Activated gamma-delta T cell treated with anti-CD3 and anti-CD28 coated beads, Interleukin-2, amount 50 U/mL, for 16 hours (primary cell): ENCODE measurements at regions not wholly inside any gene's neighbourhood (a gene's known extent, or its start where the extent isn't known, plus 50 kb on each side); places are given as distances from the start of the nearest gene placed in this dataset.
"Not testable (repeated sequence)": the region's sequence is repeated elsewhere in the genome, so short reads cannot be mapped to it uniquely, and the experiment has no call there.

Experiments used
- DNase-seq: peaks from one replicate; pipeline ENCODE4 v3.0.0-alpha.2; 2020; ENCODE audit warnings: low read depth

DNA sequence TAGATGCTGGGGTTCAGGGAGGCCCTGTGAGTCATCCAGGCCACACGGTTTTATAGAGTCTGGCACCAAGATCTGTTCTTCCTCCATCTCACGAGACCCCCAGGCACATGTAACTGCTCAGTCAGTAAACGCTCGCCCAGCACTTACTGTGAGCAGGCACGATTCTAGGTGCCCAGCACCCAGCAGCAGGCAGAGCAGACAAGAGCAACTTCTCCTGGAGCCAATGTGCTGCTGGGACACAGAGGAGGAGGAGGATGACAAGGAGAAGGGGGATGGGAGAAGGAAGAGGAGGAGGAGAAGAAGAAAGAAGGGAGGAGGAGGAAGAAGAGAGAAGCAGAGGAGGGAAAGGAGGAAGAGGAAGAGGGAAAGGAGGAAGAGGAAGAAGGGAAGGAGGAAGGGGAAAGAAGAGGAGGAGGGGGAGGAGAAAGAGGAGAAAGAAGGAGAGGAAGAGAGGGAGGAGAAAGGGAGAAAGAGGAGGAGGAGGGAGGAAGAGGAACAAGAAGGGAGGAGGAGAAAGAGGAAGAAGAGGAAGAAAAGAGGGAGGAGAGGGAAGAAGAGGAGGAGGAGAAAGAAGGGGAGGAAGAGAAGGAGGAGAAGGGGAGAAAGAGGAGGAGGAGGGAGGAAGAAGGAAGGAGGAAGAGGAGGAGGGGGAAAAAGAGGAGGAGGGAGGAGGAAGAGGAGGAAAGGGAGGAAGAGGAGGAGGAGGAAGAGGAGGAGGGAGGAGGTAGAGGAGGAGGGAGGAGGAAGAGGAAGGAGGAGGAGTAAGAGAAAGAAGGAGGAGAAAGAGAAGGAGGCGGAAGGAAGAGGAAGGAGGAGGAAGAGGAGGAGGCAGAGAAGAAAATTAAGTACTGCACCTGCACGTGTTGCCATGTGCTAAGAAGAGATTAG lies 77.6 kb upstream of the RTL6 start:
- no peak for DNase-seq

DNA sequence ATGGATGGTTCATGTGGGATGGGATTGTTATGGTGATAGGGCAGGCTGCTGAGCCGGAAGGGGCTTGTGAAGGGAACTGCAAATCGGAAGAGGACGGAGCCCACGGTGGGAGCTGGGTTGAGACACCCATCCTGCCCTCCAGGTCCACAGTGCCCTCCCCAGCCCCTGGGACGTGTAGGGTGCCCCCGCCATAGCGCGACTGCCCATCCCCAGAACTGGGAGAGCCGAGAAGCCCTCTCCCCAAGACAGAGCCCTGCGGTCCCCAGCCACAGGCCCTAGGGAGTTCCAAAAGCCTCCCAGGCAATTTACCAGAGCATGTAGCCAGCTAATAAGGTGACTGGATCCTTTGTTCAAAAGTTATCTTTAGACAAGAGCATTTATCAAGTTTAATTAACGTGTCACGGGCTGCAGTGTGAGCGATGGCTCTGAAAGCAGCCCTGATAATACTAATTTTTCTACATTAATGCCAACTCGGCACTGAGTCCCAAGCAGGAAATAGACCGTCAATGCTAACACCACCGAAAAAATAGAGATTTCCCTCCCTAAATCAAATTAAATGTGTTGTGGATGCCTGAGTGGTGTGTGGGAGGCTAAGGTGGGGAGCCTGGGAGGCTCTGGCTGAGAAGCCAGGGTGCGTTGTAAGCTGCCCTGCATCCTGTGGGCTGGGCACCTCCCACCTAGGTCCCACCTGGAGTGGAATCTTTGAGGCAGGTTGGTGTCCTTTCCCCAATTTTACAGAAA lies 76.8 kb upstream of the RTL6 start:
- DNase-seq: no peak

DNA sequence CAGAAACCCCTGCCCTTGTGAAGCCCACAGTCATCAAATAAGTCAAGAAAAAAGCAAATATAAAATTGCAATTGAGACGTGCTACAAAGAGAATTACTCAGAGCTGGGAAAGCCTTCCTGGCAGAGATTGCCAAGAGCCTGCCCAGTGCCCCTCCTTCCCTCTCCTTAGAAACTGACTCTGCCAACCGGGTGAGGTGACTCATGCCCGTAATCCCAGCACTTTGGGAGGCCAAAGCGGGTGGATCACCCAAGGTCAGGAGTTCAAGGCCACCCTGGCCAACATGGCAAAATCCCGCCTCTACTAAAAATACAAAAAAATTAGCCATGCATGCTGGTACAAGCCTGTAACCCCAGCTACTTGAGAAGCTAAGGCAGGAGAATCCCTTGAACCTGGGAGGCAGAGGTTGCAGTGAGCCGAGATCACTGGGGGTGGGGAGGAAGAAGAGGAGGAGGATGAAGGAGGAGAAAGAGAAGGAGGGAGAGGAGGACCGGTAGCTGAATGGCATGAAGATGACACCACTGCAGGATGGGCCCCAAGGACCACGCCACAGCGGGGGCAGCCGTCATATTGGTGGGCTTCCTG lies 76.1 kb upstream of the RTL6 start:
- DNase-seq: no peak

DNA sequence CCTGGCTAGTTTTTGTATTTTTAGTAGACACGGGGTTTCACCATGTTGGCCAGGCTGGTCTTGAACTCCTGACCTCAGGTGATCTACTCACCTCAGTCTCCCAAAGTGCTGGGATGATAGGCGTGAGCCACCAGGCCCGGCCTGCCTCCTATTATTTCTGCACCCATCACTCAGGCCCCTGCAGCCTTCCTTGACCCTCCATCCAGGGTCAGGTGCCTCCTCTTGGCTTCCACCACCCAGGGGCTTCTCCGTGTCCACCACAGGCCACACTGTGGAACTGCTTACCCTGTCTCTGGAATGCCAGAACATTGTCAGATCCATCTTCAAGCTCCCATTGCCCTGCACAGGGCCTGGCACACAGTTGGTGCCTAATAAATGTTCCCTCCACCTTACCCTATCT lies 75.4 kb upstream of the RTL6 start:
- DNase-seq: no peak

DNA sequence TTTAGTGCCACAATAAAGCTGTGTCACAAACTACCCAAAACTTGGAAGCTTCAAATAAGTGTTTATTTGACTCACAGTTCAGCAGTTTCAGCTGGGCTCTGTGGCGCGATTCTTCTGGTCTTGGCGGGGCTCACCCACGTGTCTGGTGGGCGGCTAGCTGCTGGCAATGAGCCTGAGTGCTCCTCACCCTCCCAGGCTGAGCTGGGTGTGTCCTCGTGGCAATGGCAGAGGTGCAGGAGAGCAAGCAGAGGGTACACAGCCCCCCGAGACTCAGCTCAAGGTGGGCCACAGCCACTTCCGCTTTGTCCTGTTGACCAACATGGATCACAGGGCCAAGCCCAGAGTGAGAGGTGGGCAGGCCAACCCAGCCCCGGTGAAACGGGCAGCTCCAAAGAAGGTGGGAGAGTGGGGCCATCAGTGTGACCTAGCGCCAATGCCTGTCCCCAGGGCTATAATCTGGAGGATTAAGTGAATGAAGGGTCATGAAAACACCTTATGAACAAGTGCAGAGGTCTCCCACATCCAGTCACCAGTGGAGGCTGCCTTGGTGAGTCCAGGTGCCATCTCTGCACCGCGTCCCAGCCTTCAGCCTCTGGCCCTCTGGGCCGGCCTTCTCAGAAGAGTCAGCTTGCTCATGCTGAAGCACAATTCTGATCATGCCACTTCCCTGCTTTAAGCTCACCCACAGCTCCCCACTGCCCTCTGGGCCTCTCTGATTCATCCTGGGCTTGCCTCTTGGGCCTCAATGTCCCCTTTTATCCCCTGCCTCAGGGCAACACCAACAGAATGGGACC lies 74.6 kb upstream of the RTL6 start:
- DNase-seq: no peak

DNA sequence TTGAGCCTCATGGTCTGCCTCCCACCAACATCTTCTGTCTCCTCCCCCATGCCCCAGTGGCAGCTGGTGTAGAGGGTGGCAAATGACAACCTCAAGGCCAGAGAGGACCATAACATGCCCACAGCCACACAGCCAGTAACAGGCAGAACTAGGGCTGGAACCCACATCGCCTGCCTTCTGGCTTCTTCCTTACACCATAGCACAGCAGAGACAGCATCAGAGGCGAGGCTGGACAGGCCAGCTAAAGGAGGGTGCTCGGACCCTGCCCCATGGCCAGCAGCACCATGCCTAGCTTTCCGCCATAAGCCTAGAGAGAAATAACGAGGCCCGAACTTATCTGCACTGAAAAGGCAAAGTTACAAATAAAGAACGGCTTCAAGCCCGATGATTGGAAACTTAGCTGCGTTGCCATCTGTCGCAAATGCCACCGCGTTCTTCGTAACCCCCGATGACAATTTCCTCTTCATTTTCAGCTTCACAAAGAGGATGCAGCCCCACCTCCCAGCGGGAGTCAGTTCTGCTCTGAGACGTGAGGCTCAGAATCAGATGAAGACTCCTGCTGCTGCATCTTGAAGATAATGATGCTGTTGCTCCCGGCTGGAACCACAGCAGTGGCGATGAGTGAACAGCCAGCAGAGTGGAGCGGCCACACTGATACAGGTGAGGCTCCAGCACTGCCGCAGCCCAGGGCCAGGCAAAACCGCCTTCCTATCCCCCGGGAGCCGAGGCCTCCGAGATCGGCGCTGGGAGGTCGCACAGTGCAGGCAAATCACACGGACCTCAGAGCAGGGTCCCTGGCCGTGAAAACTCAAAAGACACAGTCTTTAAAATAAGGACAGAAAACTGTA lies 73.8 kb upstream of the RTL6 start:
- no peak for DNase-seq

DNA sequence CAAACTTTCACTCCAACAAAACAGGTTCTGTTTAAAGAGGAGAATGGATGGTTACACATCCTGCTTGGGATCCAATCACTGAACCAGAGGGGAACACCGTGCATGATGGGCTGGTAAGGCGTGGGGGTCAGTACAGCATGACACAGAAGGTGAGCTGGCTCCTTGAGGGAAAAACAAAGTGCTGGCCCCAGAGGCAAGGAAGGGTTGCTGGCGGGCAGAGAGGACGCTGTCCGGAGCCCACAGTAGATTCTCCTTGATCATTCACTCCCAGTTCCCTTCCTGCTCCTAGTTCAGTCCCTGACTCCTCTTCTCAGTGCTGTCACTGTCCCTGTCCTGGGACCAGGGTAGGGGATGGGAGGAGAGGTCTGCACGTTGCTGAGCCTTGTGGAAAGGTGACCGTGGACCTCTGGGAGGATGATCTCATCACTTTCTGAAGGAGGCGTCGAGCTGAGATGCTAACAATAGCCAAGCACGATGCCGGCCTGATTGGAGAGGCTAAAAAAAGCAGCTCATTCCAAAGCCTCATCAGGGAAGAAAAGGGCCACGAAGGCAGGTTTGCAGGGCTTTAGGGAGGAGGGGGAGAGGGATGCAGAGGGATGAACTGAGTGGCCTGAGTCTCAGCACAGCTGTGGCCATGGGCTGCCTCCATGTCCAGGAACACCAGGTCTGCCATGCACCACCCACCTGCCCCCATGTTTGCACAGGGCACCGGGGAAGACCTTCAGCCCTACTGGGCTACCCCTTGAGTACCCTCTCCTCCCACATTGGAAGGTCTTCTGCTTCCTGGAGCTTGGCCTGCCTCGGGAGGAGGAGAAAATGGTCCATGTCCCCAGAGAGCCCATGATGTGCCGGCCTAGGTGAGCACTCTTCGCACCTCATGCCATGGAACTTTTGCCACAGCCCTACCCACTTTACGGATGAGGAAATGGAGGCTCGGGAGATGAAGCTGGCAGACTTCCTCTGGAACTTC lies 72.7 kb upstream of the RTL6 start:
- no peak for DNase-seq

DNA sequence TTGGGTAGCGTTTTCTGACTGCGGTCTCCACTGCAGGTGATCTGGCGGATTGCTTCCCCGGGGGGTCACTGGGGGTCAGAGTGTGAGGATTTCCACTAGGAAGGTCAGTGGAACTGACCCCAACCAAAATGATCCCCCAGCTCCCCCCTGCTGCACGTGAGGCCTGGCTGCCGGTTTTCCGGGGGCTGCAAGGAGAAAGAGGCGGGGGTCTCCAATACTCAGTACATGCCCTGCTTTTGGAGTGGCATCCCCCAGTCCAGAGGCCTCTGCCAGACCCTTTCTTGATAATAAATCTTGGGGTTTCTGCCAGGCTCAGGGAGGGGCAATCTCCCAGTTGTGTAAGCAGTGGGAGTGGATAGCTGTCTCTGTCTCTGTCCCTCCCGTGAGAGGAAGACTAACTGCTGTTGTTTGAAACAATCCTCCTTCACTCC lies 71.5 kb upstream of the RTL6 start:
- DNase-seq: no peak

DNA sequence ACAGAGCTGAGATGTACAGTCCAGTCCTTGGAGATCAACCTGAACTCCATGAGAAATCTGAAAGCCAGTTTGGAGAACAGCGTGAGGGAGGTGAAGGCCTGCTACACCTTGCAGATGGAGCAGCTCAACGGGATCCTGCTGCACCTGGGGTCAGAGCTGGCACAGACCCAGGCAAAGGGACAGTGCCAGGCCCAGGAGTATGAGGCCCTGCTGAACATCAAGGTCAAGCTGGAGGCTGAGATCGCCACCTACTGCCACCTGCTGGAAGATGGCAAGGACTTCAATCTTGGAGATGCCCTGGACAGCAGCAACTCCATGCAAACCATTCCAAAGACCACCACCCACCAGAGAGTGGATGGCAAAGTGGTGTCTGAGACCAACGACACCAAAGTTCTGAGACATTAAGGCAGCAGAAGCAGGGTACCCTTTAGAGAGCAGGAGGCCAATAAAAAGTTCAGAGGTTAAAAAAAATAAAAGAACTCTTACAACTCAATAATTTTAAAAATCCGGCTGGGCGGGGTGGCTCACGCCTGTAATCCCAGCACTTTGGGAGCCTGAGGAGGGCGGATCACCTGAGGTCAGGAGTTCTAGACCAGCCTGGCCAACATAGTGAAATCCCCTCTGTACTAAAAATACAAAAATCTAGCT lies 69.9 kb upstream of the RTL6 start:
- peak; percentile 30 for DNase-seq

DNA sequence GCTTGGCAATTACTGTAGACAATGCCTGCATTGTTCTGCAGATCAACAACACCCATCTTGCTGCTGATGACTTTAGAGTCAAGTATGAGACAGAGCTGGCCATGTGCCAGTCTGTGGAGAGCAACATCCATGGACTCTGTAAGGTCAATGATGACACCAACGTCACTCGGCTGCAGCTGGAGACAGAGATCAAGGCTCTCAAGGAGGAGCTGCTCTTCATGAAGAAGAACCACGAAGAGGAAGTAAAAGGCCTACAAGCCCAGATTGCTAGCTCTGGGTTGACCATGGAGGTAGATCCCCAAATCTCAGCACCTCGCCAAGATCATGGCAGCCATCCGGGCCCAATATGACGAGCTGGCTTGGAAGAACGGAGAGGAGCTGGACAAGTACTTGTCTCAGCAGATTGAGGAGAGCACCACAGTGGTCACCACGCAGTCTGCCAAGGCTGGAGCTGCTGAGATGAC lies 69.4 kb upstream of the RTL6 start:
- not testable (repeated sequence) for DNase-seq

DNA sequence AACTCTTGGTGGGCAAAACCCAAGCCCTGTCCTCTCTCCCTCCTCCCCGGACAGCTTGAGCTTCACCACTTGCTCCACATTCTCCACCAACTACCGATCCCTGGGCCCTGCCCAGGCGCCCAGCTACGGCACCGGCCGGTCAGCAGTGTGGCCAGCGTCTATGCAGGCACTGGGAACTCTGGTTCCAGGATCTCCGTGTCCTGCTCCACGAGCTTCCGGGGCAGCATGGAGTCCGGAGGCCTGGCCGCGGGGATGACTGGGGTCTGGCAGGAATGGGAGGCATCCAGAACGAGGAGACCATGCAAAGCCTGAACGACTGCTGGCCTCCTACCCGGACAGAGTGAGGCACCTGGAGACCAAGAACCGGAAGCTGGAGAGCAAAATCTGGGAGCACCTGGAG lies 68.9 kb upstream of the RTL6 start:
- DNase-seq: no peak

DNA sequence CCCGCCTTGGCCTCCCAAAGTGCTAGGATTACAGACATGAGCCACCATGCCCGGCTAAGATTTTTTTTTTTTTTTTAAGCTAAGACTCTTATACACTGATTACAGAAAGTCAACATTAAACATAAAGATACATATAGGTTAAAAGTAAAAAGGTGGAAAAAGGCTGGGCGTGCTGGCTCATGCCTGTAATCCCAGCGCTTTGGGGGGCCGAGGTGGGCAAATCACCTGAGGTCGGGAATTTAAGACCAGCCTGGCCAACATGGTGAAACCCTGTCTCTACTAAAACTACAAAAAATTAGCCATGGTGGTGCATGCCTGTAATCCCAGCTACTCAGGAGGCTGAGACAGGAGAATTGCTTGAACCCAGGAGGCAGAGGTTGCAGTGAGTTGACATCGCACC lies 64.6 kb upstream of the RTL6 start:
- DNase-seq: not testable (repeated sequence)

DNA sequence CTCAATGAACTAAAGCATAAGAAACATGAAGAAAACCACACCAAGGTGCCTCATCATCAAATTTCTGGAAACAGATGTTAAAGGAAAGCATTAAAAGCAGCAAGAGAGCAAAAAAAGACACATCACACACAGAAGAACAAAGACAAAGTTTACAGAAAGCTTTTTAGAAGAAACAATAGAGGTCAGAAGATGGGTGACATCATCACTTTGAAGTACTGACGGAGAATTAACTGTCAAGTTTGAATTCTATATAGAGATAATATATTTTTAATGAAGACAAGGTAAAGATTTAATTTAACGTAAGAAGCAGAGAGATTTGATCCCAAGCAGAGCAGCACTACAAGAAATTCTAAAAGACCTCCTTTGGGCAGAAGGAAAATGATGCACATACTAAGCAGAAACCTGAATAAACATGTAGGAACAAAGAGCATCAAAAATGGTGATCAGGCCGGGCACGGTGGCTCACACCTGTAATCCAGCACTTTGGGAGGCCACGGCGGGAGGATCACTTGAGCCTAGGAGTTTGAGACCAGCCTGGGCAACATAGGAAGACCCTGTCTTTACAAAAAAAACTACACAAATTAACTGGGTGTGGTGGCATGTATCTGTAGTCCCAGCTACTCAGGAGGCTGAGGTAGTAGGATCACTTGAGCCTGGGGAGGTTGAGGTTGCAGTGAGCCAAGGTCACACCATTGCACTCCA lies 63.3 kb upstream of the RTL6 start:
- DNase-seq: no peak

DNA sequence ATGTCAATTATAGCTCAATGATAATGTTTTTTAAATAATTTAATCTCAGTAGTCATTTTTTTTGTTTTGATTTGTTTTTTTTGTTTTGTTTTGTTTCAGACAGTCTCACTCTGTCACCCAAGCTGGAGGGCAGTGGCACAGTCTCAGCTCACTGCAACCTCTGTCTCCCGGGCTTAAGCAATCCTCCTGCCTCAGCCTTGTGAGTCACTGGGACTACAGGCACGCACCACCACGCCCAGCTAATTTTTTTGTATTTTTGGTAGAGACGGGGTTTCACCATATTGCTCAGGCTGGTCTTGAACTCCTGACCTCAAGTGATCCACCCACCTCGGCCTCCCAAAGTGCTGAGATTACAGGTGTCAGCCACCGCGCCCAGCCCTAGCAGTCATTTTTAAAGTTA lies 60.6 kb upstream of the RTL6 start:
- not testable (repeated sequence) for DNase-seq

DNA sequence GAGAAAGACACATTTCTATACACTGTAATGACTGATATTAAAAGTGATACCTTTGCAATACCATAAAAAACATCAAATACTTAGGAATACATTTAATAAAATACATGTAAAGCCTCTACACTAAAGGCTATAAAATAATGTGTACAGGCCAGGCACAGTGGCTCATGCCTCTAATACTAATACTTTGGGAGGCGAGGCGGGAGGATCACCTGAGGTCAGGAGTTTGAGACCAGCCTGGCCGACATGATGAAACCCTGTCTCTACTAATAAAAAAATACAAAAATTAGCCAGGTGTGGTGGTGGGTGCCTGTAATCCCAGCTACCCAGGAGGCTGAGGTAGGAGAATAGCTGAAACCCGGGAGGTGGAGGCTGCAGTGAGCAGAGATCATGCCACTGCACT lies 59.8 kb upstream of the RTL6 start:
- DNase-seq: not testable (repeated sequence)

DNA sequence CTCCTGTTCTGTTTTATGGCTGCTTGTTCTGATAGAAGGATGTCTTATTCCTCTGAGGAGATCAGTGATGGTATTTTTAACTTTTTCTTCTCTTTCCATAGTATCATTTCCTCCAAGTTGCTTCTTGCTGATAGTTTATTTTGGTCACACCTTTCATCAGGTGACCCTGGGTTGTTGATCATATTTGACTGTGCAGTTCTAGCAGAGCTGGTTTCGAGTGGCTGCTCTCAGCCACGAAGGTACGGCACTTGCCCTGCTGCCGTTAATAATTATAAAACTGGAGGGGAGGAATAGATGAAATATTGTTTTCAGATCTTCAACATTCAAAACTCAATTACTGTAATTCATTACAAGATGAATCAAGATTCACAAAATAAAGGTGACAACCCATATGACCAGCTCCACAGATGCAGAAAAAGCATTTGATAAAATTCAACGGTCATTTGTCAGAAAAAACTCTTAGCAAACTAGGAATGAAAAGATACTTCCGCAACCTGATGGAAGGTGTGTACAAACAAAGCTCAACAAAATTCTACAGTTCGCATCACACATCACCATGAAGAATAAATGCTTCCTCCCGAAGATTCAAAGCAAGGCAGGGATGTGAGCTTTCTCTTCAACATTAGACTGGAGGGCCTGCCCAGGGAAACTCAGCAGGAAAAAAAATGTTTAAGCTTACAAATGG lies 59.2 kb upstream of the RTL6 start:
- DNase-seq: no peak

DNA sequence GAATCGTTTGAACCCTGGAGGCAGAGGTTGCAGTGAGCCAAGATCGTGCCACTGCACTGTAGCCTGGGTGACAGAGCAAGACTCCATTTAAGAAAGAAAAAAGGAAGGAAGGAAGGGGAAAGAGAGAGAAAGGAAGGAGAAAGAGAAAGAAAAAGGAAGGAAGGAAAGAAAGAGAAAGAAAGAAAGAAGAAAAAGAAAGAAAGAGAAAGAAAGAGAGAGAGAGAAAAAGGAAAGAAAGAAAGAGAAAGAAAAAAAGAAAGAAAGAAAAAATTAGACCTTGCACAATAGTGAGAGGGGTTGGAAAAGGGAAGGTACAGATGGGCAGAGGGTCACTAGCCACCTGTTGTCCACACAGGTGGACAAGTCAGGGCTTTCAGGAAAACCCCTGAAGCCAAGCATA lies 57.6 kb upstream of the RTL6 start:
- no peak for DNase-seq

DNA sequence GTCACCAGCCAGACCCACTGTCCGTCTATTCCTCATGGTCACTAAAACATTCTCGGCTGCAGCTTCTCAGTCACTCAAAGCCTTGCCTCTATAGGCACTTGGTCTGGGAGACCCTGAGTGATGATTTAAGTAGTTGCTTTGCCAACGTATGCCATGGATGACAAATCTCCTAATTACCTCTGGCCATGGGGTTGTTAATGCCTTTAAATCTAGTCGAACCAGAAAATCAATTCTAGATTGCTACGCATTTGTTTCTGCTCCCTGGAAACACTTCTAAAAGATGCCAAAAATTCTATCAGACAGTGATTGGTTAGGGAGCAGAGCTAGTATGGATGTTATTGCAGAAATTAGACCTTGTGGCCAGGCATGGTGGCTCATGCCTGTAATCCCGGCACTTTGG lies 57.0 kb upstream of the RTL6 start:
- DNase-seq: no peak
